ENCODE measurements at regions not wholly inside any gene's neighbourhood (a gene's known extent, or its start where the extent isn't known, plus 50 kb on each side); places are given as distances from the start of the nearest gene placed in this dataset.

DNA sequence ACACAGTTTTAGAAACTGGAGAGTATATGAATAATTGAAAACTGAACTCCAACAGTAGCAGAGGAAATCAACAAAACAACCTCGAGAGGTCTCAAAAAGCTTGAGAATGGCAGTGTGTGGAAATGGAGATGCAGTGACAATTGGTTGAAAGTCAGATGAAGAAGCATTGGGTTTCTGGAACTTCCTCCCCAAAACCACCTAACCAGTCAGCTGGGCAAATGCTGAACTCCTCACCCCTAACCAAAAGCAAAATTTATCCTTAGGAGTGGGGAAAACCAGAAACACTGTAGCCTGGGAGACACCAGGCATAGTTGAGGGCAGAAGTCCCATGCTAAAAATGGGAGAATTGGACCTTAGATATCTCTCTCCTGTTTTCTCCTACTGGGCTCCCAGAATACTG, 109.9 kb downstream of the TANC2 start:
- no peak overlapping the region for H3K9ac ChIP-seq (ENCODE audit: low read length)
- H4K20me1 ChIP-seq (ENCODE audit: insufficient read depth): no peaks in the 10 kb centered on the region
- H3F3A ChIP-seq (ENCODE audit: insufficient read depth, low read length, poor library complexity, severe bottlenecking): no peaks in the 10 kb centered on the region
- H3K27ac ChIP-seq (ENCODE audit: low read length): no peak overlapping the region
- peaks cover 12% of the 10 kb centered on the region for H3K79me2 ChIP-seq (replicated peaks; ENCODE audit: insufficient read depth, low read length)
- H3K9me3 ChIP-seq (ENCODE audit: low read length): no peaks in the 10 kb centered on the region
- H3K9me2 ChIP-seq (ENCODE audit: insufficient read depth, low read length): no peaks in the 10 kb centered on the region
- TF ChIP-seq, protein P1, sequence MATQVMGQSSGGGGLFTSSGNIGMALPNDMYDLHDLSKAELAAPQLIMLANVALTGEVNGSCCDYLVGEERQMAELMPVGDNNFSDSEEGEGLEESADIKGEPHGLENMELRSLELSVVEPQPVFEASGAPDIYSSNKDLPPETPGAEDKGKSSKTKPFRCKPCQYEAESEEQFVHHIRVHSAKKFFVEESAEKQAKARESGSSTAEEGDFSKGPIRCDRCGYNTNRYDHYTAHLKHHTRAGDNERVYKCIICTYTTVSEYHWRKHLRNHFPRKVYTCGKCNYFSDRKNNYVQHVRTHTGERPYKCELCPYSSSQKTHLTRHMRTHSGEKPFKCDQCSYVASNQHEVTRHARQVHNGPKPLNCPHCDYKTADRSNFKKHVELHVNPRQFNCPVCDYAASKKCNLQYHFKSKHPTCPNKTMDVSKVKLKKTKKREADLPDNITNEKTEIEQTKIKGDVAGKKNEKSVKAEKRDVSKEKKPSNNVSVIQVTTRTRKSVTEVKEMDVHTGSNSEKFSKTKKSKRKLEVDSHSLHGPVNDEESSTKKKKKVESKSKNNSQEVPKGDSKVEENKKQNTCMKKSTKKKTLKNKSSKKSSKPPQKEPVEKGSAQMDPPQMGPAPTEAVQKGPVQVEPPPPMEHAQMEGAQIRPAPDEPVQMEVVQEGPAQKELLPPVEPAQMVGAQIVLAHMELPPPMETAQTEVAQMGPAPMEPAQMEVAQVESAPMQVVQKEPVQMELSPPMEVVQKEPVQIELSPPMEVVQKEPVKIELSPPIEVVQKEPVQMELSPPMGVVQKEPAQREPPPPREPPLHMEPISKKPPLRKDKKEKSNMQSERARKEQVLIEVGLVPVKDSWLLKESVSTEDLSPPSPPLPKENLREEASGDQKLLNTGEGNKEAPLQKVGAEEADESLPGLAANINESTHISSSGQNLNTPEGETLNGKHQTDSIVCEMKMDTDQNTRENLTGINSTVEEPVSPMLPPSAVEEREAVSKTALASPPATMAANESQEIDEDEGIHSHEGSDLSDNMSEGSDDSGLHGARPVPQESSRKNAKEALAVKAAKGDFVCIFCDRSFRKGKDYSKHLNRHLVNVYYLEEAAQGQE (IDR thresholded peaks at IDR 0.05; ENCODE audit: borderline replicate concordance): no peak
- TF ChIP-seq MXI1 (conservative IDR thresholded peaks at IDR 0.05; ENCODE audit: poor library complexity, severe bottlenecking): no peak
- TF ChIP-seq EZH2 (IDR thresholded peaks at IDR 0.05; ENCODE audit: borderline replicate concordance, insufficient read depth, low read length, poor library complexity, severe bottlenecking): no peak
- TF ChIP-seq TAF1 (IDR thresholded peaks at IDR 0.05; ENCODE audit: low read depth): no peak
- TF ChIP-seq POLR2AphosphoS5 (IDR thresholded peaks at IDR 0.05): no peak
- TF ChIP-seq EP300 (conservative IDR thresholded peaks at IDR 0.05; ENCODE audit: poor library complexity, severe bottlenecking): no peak
- no peak for TF ChIP-seq CTCF (IDR thresholded peaks at IDR 0.05; ENCODE audit: poor library complexity, severe bottlenecking)
- no peak for TF ChIP-seq SMC3 (conservative IDR thresholded peaks at IDR 0.05; ENCODE audit: poor library complexity)
- TF ChIP-seq RAD21 (conservative IDR thresholded peaks at IDR 0.05): no peak
- no peak overlapping the region for H3K4me2 ChIP-seq (ENCODE audit: low read length)
- no peak overlapping the region for H3K4me3 ChIP-seq (ENCODE audit: low read length)
- H3K27me3 ChIP-seq (ENCODE audit: insufficient read depth, low read depth, low read length): no peaks in the 10 kb centered on the region
- H3K36me3 ChIP-seq (ENCODE audit: insufficient read depth, low read length): no peaks in the 10 kb centered on the region
- no peak overlapping the region for H2AFZ ChIP-seq (ENCODE audit: low read depth, low read length)

GRCh38 chr17:63078707-63079106, 112.7 kb downstream of the TANC2 start:
- no peak overlapping the region for H3K4me2 ChIP-seq (ENCODE audit: low read length)

More at GRCh38 chr17:63078707-63079106, 112.7 kb downstream of the TANC2 start:
- no peaks in the 10 kb centered on the region for H3F3A ChIP-seq (ENCODE audit: insufficient read depth, low read length, poor library complexity, severe bottlenecking)
- TF ChIP-seq TAF1 (IDR thresholded peaks at IDR 0.05; ENCODE audit: low read depth): no peak
- TF ChIP-seq MXI1 (conservative IDR thresholded peaks at IDR 0.05; ENCODE audit: poor library complexity, severe bottlenecking): no peak
- no peak for TF ChIP-seq CTCF (IDR thresholded peaks at IDR 0.05; ENCODE audit: poor library complexity, severe bottlenecking)
- H2AFZ ChIP-seq (ENCODE audit: low read depth, low read length): no peak overlapping the region
- no peaks in the 10 kb centered on the region for H3K9me3 ChIP-seq (ENCODE audit: low read length)
- no peak overlapping the region for H3K4me3 ChIP-seq (ENCODE audit: low read length)
- H3K27me3 ChIP-seq (ENCODE audit: insufficient read depth, low read depth, low read length): no peaks in the 10 kb centered on the region
- H3K27ac ChIP-seq (ENCODE audit: low read length): no peak overlapping the region
- H3K79me2 ChIP-seq (replicated peaks; ENCODE audit: insufficient read depth, low read length): peaks cover 8% of the 10 kb centered on the region
- no peaks in the 10 kb centered on the region for H3K36me3 ChIP-seq (ENCODE audit: insufficient read depth, low read length)
- no peaks in the 10 kb centered on the region for H3K9me2 ChIP-seq (ENCODE audit: insufficient read depth, low read length)
- H3K9ac ChIP-seq (ENCODE audit: low read length): no peak overlapping the region
- H4K20me1 ChIP-seq (ENCODE audit: insufficient read depth): peaks cover 3% of the 10 kb centered on the region
